GM19035 (cell line): ENCODE measurements at regions not wholly inside any gene's neighbourhood (a gene's known extent, or its start where the extent isn't known, plus 50 kb on each side); places are given as distances from the start of the nearest gene placed in this dataset.

Experiments used
- ATAC-seq: cut with Tn5 transposase; IDR thresholded peaks from one replicate; pipeline ENCODE4 v1.9.1; 2021; ENCODE audit not compliant: unreplicated experiment

- no peak for ATAC-seq
Observed at GRCh38 chr11:130787092-130787616, 129.1 kb downstream of the SNX19 start.

- no peak for ATAC-seq
Observed at GRCh38 chr11:130787973-130788570, 128.2 kb downstream of the SNX19 start.

- ATAC-seq, result no peak
Observed at GRCh38 chr11:130789056-130789640, 127.1 kb downstream of the SNX19 start.

GRCh38 chr11:130790689-130791088, 125.6 kb downstream of the SNX19 start:
- no peak for ATAC-seq

GRCh38 chr11:130792772-130793171, 123.5 kb downstream of the SNX19 start:
- no peak for ATAC-seq

- no peak for ATAC-seq
Observed at GRCh38 chr11:130796828-130797227, 119.5 kb downstream of the SNX19 start.

- no peak for ATAC-seq
Observed at GRCh38 chr11:130798280-130798679, 118.0 kb downstream of the SNX19 start.

- ATAC-seq, result no peak
Observed at GRCh38 chr11:130798801-130799200, 117.5 kb downstream of the SNX19 start.

- ATAC-seq, result no peak
Observed at GRCh38 chr11:130801333-130802122, 114.8 kb downstream of the SNX19 start.

- no peak for ATAC-seq
Observed at GRCh38 chr11:130802567-130802966, 113.7 kb downstream of the SNX19 start.

- ATAC-seq, result no peak
Observed at GRCh38 chr11:130804306-130805076, 111.8 kb downstream of the SNX19 start.

- no peak for ATAC-seq
Observed at GRCh38 chr11:130806746-130807145, 109.5 kb downstream of the SNX19 start.

- no peak for ATAC-seq
Observed at GRCh38 chr11:130808541-130808940, 107.7 kb downstream of the SNX19 start.

GRCh38 chr11:130813196-130813595, 103.1 kb downstream of the SNX19 start:
- ATAC-seq, result no peak

GRCh38 chr11:130813638-130814037, 102.6 kb downstream of the SNX19 start:
- ATAC-seq, result no peak

- ATAC-seq, result no peak
Observed at GRCh38 chr11:130814440-130815096, 101.7 kb downstream of the SNX19 start.

- ATAC-seq, result no peak
Observed at GRCh38 chr11:130815097-130815802, 101.0 kb downstream of the SNX19 start.

GRCh38 chr11:130815956-130816355, 100.3 kb downstream of the SNX19 start:
- no peak for ATAC-seq

- no peak for ATAC-seq
Observed at GRCh38 chr11:130816546-130817329, 99.5 kb downstream of the SNX19 start.
